H9 (cell line): ENCODE measurements at regions not wholly inside any gene's neighbourhood (a gene's known extent, or its start where the extent isn't known, plus 50 kb on each side); places are given as distances from the start of the nearest gene placed in this dataset.

Source experiments
- DNase-seq: peaks from one replicate; pipeline ENCODE4 v3.0.0-alpha.2; 2017
- H2AFZ ChIP-seq: one replicate; pipeline ENCODE4 v1.6.1; 2013; ENCODE audit warnings: mild to moderate bottlenecking, low read length, control low read depth, moderate library complexity
- H2AK5ac ChIP-seq: 2 replicates; pipeline ENCODE4 v1.6.1; 2013; ENCODE audit warnings: low read length, control low read depth, mixed read lengths; ENCODE audit not compliant: insufficient read length
- H2BK120ac ChIP-seq: one replicate; pipeline ENCODE4 v1.6.1; 2013; ENCODE audit warnings: low read depth, mild to moderate bottlenecking, low read length, control low read depth, inconsistent platforms; ENCODE audit not compliant: poor library complexity, severe bottlenecking
- H2BK12ac ChIP-seq: 2 replicates; pipeline ENCODE4 v1.6.1; 2013; ENCODE audit warnings: low read length, control low read depth, mixed read lengths, low read depth; ENCODE audit not compliant: insufficient read length
- H2BK15ac ChIP-seq: 2 replicates; pipeline ENCODE4 v1.6.1; 2013; ENCODE audit warnings: low read depth, low read length, control low read depth
- H2BK20ac ChIP-seq: one replicate; pipeline ENCODE4 v1.6.1; 2013; ENCODE audit warnings: low read depth, mild to moderate bottlenecking, low read length, control low read depth, inconsistent platforms; ENCODE audit not compliant: poor library complexity, severe bottlenecking
- H2BK5ac ChIP-seq: 2 replicates; pipeline ENCODE4 v1.6.1; 2013; ENCODE audit warnings: low read length, control low read depth, mixed read lengths; ENCODE audit not compliant: insufficient read length
- H3K14ac ChIP-seq: 2 replicates; pipeline ENCODE4 v1.6.1; 2013; ENCODE audit warnings: low read length, control low read depth; ENCODE audit not compliant: insufficient read depth
- H3K18ac ChIP-seq: 2 replicates; pipeline ENCODE4 v1.6.1; 2013; ENCODE audit warnings: low read depth, mild to moderate bottlenecking, mixed read lengths, low read length, control low read depth; ENCODE audit not compliant: insufficient read length
- H3K23ac ChIP-seq: 2 replicates; pipeline ENCODE4 v1.6.1; 2013; ENCODE audit warnings: low read length, control low read depth, mixed read lengths, low read depth; ENCODE audit not compliant: insufficient read length
- H3K23me2 ChIP-seq: 2 replicates; pipeline ENCODE4 v1.6.1; 2013; ENCODE audit warnings: low read depth, mild to moderate bottlenecking, mixed read lengths, low read length, control low read depth; ENCODE audit not compliant: insufficient read length, poor library complexity, severe bottlenecking
- H3K27ac ChIP-seq: 2 replicates; pipeline ENCODE4 v1.5.1; 2013; ENCODE audit warnings: low read length, control low read depth, mixed read lengths, low read depth; ENCODE audit not compliant: insufficient read length
- H3K27me3 ChIP-seq: 2 replicates; pipeline ENCODE4 v1.6.1; 2013; ENCODE audit warnings: low read length, control low read depth, inconsistent platforms; ENCODE audit not compliant: insufficient read depth
- H3K4ac ChIP-seq: 2 replicates; pipeline ENCODE4 v1.6.1; 2013; ENCODE audit warnings: low read depth, mild to moderate bottlenecking, control low read depth, inconsistent platforms, low read length, moderate library complexity
- H3K4me1 ChIP-seq: 2 replicates; pipeline ENCODE4 v1.6.1; 2013; ENCODE audit warnings: low read length, control low read depth, inconsistent platforms; ENCODE audit not compliant: insufficient read depth
- H3K4me2 ChIP-seq: 2 replicates; pipeline ENCODE4 v1.6.1; 2013; ENCODE audit warnings: low read length, control low read depth, mixed read lengths; ENCODE audit not compliant: insufficient read length, insufficient read depth
- H3K56ac ChIP-seq: 2 replicates; pipeline ENCODE4 v1.6.1; 2013; ENCODE audit warnings: low read depth, mild to moderate bottlenecking, mixed read lengths, low read length, control low read depth; ENCODE audit not compliant: insufficient read length
- H3K79me1 ChIP-seq: 2 replicates; pipeline ENCODE4 v1.6.1; 2013; ENCODE audit warnings: low read depth, mild to moderate bottlenecking, moderate library complexity, low read length, control low read depth, inconsistent platforms; ENCODE audit not compliant: insufficient read depth, poor library complexity, severe bottlenecking
- H3K79me2 ChIP-seq: 2 replicates; pipeline ENCODE4 v1.6.1; 2013; ENCODE audit warnings: low read length, control low read depth, inconsistent platforms; ENCODE audit not compliant: insufficient read depth
- H3K9ac ChIP-seq: 2 replicates; pipeline ENCODE4 v1.6.1; 2013; ENCODE audit warnings: low read length, control low read depth, mixed read lengths; ENCODE audit not compliant: insufficient read length; ENCODE audit errors: extremely low read depth
- H3K9me3 ChIP-seq: one replicate; pipeline ENCODE4 v1.6.1; 2013; ENCODE audit warnings: low read depth, low read length, inconsistent platforms; ENCODE audit not compliant: control insufficient read depth
- H3T11ph ChIP-seq: one replicate; pipeline ENCODE4 v1.6.1; 2013; ENCODE audit warnings: mild to moderate bottlenecking, low read length, control low read depth, inconsistent platforms
- H4K20me1 ChIP-seq: one replicate; pipeline ENCODE4 v1.6.1; 2013; ENCODE audit not compliant: control insufficient read depth, insufficient read length, insufficient read depth
- H4K5ac ChIP-seq: 2 replicates; pipeline ENCODE4 v1.6.1; 2013; ENCODE audit warnings: low read depth, mild to moderate bottlenecking, mixed read lengths, low read length, control low read depth; ENCODE audit not compliant: insufficient read length
- H4K8ac ChIP-seq: replicated peaks from 2 replicates; pipeline ENCODE4 v1.6.1; 2013; ENCODE audit warnings: low read length, control low read depth, mixed read lengths, low read depth; ENCODE audit not compliant: insufficient read length
- H4K91ac ChIP-seq: 2 replicates; pipeline ENCODE4 v1.6.1; 2013; ENCODE audit warnings: low read depth, mild to moderate bottlenecking, moderate library complexity, mixed read lengths, low read length, control low read depth; ENCODE audit not compliant: insufficient read length
- H3K27ac Mint-ChIP-seq, 3 experiments: 2 replicates in 2 of 3; 3 replicates in 1 of 3; pipeline ENCODE4 v1.8.0; 2020 to 2021; ENCODE audit warnings: mixed read lengths in 3 of 3, mild to moderate bottlenecking in 1 of 3, moderate library complexity in 1 of 3
- H3K27me3 Mint-ChIP-seq: 2 replicates; pipeline ENCODE4 v1.8.0; 2021; ENCODE audit warnings: low read depth, mild to moderate bottlenecking, moderate library complexity, mixed read lengths
- H3K36me3 Mint-ChIP-seq, 3 experiments: 2 replicates in 2 of 3; 3 replicates in 1 of 3; pipeline ENCODE4 v1.8.0; 2020 to 2021; ENCODE audit warnings: low read depth in 3 of 3, mixed read lengths in 3 of 3; ENCODE audit not compliant: insufficient read depth in 1 of 3
- H3K4me1 Mint-ChIP-seq, 2 experiments: 2 replicates each; pipeline ENCODE4 v1.8.0; 2020; ENCODE audit warnings: mixed read lengths in 2 of 2
- H3K4me3 Mint-ChIP-seq, 2 experiments: 2 replicates in 1 of 2; 3 replicates in 1 of 2; pipeline ENCODE4 v1.8.0; 2020 to 2021; ENCODE audit warnings: mild to moderate bottlenecking in 2 of 2, mixed read lengths in 2 of 2, moderate library complexity in 1 of 2
- H3K9me3 Mint-ChIP-seq, 2 experiments: 2 replicates in 1 of 2; 3 replicates in 1 of 2; pipeline ENCODE4 v1.8.0; 2020; ENCODE audit warnings: mild to moderate bottlenecking in 2 of 2, mixed read lengths in 2 of 2, moderate library complexity in 1 of 2
- CTCF ChIP-seq: fragments of 200-600 bp; sonication (generic); conservative IDR thresholded peaks from 3 replicates; pipeline ENCODE4 v1.8.0; 2021; ENCODE audit warnings: antibody characterized with exemption, mild to moderate bottlenecking
- WGBS: extraction: QIAGEN DNeasy Blood & Tissue Kit; methylation state at CpG from one replicate; pipeline ENCODE4 v1.1.7; 2013; ENCODE audit warnings: missing lambda C conversion rate, low lambda C conversion rate, mixed read lengths; ENCODE audit not compliant: insufficient read length; ENCODE audit errors: extremely low coverage; 5-methylcytosine and 5-hydroxymethylcytosine counted together

- WGBS: no CpG with 5 or more reads among the region's 3 CpGs
- Histone ChIP-seq H4K91ac (no peak overlapping the region), H3K9me3 (no peaks in the 10 kb centered on the region), H3K4me2 (no peak overlapping the region), H4K5ac (no peak overlapping the region), H4K20me1 (no peaks in the 10 kb centered on the region), H2AFZ (no peak overlapping the region), H3K23ac (no peak overlapping the region), H3K4ac (no peak overlapping the region), H4K8ac (no peak overlapping the region), H3K79me2 (no peaks in the 10 kb centered on the region), H3K18ac (no peak overlapping the region), H3K4me1 (no peaks in the 10 kb centered on the region), H2AK5ac (no peak overlapping the region), H3K56ac (no peak overlapping the region), H2BK5ac (no peak overlapping the region), H3K23me2 (no peaks in the 10 kb centered on the region), H3K27ac (no peak overlapping the region), H2BK12ac (no peak overlapping the region), H3K79me1 (no peaks in the 10 kb centered on the region), H2BK120ac (no peak overlapping the region), H3K9ac (no peak overlapping the region), H2BK20ac (no peak overlapping the region), H2BK15ac (no peak overlapping the region), H3K14ac (no peak overlapping the region), H3K27me3 (no peaks in the 10 kb centered on the region), H3T11ph (no peak overlapping the region)
- H3K27me3 Mint-ChIP-seq: no peaks in the 10 kb centered on the region
- H3K9me3 Mint-ChIP-seq: no peaks in the 10 kb centered on the region
- no peak for DNase-seq
- no peak overlapping the region for H3K4me3 Mint-ChIP-seq
- H3K27ac Mint-ChIP-seq: no peak overlapping the region
- peaks cover 2 to 4% of the 10 kb centered on the region in 2 experiments; a peak in 2 of 4 replicates for H3K4me1 Mint-ChIP-seq
- H3K36me3 Mint-ChIP-seq: no peaks in the 10 kb centered on the region
- TF ChIP-seq CTCF: no peak
Observed at GRCh38 chr12:78419513-78419912, 445.1 kb upstream of the SYT1 start.
